GM18505 (cell line): ENCODE measurements at regions not wholly inside any gene's neighbourhood (a gene's known extent, or its start where the extent isn't known, plus 50 kb on each side); places are given as distances from the start of the nearest gene placed in this dataset.

Experiments
- ATAC-seq: cut with Tn5 transposase; IDR thresholded peaks from one replicate; pipeline ENCODE4 v1.9.1; 2021; ENCODE audit not compliant: unreplicated experiment
- POLR2A ChIP-seq: IDR thresholded peaks from 4 replicates; pipeline ENCODE4 v1.6.1; 2011; ENCODE audit warnings: borderline replicate concordance; ENCODE audit not compliant: insufficient read depth, insufficient read length; ENCODE audit errors: extremely low read depth

DNA sequence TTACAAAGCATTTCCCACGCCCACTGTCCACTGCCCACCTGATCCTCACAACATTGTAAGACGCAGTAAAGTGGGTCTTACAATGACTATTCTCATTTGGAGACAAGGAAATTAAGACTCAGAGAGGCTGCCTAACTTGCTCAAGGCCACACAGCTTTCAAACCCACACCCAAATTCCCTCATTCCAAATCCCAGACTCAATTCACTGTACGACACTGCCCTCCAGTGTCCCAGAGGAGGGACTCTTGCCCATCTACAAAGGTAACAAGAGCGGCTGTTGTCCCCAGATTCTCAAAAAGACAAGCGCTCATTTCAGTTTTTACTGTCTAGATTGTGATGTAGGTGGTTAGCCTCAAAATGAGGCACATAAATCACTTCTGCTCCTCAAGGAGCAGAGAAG lies 184.6 kb downstream of the ACTL7B start:
- ATAC-seq: no peak
- no peak for TF ChIP-seq POLR2A

DNA sequence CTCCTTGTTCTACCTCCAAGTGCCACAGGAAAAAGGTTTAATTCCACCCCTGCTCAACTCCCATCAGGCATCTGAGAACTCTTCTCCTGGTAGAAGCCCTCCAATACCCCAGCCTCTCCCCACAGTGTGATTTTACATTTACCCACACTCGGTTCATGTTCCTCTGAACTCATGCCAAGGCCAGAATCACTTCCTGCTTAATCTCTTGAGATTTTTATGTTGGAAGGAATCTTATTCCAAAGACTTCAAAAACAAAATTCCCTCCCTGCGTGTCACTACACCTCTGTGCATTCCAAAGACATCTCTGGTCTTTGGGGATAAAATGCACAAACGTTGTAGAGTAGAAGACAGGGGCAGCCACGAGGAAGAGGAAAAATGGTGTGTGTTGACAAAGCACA lies 186.8 kb downstream of the ACTL7B start:
- no peak for TF ChIP-seq POLR2A

DNA sequence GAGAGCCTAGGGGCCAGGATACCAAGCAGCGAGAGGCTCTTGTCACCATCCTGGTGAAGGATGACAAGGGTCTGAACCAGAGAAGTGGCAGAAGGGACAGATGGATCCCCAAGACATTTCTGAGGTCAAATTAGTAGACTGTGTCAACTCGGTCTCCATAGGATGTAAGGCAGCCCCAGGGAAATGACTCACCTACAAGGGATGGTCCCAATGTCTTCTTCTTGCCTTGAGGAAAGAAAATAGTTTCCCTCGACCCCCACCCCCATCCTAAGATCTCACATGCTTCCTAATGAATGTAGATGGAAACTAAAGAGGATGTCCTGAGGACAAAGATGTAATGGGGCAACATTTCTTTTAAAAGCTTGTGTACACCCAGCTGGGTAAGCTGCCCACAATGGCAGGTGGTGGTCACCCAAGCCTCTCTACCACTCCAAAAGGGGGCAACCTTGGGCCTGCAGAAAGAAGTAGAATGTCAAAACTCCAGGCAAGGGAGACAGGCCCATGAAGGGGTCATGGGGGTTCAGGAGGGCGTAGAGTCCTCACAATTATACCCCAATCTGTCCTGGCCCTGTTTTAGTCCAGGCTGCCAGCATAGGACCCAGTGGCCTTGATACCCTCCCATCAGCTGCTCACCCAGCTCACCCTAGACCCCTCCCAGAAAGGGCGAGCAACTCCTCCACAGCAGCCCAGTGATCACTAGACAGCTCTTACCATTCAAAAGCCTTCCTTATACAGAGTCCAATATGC lies 187.4 kb downstream of the ACTL7B start:
- no peak for TF ChIP-seq POLR2A
- no peak for ATAC-seq

More for the DNA sequence above, 186.8 kb downstream of the ACTL7B start:
- ATAC-seq: no peak

DNA sequence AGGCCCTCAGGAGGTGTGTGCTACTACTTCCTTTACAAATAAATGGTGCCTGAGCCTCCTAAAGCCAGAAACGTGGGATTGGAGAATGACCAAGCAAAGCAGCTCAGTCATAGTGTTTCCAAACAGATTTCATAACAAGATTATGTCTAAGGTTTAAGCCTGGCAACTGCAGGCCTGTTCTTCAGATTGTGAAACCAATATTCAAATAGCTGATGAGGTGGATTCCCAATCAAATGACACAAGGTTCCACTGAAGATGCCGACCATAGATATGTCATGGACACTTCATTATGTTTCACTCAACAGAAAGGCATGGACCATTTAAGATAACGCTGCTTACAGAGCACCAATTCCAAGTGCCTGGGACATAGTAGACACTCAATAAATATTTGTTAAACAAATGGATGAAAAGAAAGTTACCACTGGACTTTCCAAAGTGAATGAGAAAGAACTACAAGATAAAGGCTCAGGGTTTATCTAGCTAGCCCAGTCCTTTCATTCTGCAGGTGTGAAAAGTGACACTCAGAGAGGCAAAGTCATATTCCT lies 189.5 kb downstream of the ACTL7B start:
- ATAC-seq: no peak
- no peak for TF ChIP-seq POLR2A

DNA sequence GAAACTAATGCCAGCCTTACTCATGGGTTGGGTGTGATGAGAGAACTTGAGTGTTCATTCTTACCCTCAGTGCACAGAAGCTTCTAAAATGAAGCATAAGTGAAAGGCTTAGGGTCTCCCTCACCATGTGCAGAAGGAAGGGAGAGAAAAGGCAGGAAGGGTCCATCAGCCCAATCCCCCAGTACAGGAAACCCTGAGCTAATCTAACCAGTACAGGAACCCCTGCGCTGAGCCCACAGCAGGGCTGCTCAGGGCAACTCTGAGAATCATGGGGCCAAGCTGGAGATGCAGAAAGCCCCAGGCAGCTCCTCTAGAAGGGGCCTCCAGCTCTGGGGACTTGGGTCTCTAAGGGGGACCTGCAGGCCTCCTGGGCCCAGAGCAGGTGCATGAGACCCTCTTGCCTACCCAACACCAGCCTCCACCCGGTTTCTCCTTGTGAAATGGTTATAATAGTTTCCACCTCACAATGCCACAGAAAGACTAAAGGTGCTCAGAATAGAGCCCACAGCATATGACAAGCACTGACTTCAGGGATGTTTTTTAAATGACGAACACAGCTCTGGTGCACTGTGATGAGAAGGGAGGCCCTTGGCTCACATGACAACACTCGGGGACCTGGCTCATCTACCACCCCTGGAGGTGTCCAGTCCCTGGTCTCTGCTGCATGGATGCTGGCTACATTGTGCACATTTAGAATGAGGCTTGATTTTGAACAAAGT lies 190.1 kb downstream of the ACTL7B start:
- TF ChIP-seq POLR2A: no peak
- no peak for ATAC-seq

DNA sequence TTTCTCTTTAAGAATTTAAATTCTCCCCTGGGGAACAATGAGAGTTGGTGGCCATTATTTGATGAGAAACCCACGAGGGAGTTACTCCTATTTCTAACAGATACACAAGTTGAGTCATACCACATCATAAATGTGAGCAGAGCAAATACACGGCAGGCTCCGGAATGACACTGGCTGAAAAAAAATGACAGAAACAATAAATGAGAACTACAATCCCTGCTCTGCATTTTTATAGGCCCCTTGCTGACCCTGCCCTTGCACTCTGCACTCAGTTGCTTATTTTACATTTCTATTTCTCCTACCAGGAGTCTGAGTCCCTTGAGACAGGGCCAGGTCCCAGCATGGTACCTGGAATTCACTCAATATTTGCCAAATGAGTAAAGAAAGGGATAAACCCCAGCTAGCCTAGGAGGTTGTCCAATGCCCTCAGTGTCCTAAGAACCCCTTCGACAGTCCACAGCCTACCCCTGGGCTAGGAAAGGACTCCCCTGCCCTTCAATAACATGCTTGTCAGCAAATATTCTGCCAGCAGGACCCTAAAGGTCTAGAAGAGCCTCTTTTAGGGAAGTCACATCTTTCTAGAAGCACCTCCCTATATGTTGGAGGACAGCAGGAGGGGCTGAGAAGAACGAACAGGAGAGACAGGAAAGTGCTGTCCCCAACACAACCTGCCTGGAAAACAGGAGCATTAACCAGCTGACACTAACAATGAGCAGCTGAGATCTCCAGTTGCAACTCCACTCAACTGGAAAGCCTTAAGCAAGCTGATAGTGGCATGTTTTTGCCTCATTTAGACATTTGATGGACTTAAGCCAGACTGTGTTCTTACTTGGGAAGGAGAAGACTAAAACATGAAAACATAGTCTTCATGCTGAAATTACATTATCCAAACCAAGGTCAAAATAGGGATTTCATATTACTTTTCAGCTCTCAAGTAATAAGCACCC lies 191.2 kb downstream of the ACTL7B start:
- no peak for TF ChIP-seq POLR2A
- no peak for ATAC-seq

DNA sequence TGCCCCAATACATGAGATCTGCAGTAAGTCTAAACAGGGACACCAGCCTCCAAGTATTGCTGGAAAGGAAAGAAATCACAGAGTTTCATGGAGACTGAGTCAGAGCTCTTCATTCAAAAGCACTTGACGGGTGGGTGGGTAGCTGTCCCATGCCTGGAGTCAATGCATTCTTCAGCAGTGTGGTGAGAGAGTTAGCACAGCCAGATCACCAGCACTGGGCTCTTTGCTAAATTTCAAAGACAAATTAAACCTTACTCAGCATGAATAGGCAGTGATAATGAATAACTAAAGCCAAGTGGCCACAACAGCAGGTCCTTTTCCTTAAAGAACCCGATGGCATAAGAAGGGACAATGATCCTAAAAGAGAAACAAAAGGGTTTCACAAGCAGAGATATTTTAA lies 192.4 kb downstream of the ACTL7B start:
- no peak for ATAC-seq
- no peak for TF ChIP-seq POLR2A

DNA sequence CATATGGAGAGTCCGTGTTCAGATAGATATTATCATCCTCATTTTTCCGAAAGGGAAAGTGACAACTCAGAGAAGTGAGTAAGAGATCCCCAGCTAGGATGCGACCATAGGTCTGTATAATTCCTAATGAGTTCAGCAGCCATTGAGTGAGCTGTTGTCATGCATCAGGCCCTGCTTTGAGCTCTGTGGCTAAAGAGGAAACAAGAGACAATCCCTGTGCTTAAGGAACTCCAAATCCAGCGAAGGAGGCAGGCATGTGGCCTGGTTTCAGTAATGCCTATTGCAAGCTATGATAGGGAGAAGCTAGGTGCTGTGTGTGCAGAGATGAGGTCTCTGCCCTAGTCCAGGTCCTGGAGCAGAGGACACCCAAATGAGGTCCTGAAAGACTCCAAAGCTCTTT lies 192.8 kb downstream of the ACTL7B start:
- ATAC-seq: no peak
- no peak for TF ChIP-seq POLR2A

DNA sequence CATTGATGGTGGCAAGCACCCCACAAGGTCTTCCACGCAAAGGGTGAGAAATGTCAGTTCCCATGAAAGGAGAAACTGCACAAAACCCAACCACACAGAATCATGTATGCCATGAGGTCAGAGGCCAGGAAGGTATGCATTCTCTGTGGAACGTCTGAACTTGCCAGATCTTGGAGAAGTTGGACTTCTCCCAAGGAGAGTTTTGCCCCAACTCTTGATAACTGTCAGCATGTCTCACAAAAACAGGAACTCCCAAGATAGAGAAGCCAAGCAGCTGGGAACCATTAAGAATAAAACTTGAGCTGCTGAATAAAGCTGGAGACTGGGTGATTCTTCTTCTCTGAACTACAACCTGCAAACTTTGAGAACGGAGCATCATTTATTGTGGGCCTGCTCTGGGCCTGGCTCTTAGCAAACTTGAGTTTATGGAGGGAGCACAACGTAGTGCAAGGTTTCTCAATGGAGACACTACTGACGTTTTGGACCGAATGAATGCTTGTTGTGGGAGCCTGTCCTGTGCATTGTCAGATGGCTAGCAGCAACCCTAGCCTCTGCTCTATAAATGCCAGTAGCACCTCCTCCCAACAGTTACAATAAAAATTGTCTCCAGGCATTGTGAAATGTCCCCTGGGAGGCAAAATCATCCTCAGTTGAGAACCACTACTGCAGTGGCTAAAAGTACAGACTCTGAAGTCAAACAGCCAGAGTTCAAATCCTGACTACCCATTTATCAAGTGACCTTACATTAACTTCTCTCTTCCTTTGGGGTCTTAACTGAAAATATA lies 193.5 kb downstream of the ACTL7B start:
- no peak for ATAC-seq
- TF ChIP-seq POLR2A: no peak

DNA sequence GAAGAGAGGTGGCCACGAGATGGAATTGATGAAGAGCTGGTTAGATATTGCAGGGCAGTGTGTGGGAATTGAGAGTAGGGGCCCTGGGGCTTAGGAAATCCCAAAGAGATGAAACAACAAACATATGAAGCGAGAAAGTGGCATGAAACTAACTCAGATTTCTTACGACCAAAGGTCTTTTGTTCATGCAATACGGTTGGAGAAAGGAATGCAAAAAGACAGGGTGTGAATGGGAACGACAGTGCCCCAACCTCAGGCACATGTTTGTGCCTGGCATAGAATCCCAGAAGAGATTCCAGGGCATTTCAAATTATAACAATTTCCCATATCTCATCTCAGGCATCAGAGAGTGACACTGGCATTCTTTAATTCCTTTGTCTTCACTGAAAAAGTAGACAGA lies 199.2 kb downstream of the ACTL7B start:
- ATAC-seq: no peak
- TF ChIP-seq POLR2A: no peak

DNA sequence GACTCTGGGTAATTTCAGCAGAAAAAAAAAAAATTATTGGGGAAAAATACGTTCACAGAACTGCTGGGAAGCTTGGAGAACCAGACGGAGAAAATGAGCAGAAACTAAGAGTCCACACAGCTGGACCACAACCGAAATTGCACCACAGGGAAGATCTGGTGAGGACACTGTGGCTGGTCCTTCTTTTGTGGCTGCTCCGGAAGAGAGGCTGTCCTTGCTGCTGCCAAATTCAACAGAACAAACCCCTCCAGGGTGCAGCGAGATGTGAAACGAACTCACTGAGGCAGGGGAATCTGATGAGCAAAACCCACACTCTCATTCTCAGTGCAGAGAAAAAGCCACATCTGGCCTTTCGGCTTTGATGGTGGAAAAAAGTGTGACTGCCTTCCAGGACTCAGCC lies 200.0 kb downstream of the ACTL7B start:
- no peak for ATAC-seq
- TF ChIP-seq POLR2A: no peak

DNA sequence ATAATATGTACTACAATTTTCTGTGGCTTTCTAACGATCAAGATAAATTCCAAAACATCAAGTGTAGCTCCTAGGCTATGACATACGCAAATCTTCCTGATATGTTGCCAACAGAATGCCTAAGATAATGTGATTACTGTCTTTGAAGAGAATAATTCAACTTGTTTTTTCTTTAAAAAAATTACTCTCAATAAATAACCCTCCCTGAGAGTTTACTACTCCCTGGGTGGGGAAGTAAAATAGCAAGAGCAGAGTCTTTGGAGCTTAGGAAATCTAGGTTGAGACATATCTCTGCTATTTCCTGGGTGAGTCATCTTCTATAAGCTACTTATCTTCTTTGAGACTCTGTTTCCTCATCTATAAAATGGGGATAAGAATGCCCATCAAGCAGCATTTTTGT lies 201.2 kb downstream of the ACTL7B start:
- no peak for ATAC-seq
- TF ChIP-seq POLR2A: no peak
